ENCODE measurements at regions not wholly inside any gene's neighbourhood (a gene's known extent, or its start where the extent isn't known, plus 50 kb on each side); places are given as distances from the start of the nearest gene placed in this dataset.

DNA sequence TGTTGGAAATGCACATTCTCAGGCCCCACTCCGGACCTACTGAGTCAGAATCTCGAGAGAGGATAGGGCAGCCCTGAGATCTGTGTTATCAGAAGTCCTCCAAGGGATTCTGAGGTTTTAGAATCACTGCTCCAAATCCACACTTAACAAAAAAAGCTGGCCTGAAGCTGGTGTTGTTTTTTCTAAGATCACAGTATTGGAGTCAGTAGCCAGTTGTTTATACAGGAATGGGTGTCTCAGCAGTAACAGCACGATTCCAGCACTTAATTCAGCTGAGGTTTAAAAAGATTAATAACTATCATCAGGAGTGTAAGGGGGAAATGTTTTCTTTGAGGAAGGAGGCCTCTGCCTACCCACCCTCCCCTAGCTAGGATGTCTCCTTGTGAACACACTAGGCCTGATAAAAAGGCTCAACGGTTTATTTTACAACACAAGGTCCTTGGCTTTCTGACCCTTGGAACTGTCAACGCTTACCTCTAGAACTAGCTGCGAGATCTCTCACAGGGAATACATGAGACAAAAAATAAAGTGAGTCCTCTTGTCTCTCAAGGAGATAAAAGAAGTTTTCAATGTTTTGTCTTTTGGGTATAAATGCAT lies 505.4 kb downstream of the CD83 start:
- Mint-ChIP-seq H3K36me3 (ENCODE audit: low read depth) (peaks cover 4% of the 10 kb centered on the region; the same call in 2 of the 3 replicates), H3K27me3 (ENCODE audit: insufficient read depth, low read depth, poor library complexity) (peaks cover 20% of the 10 kb centered on the region), H3K4me3 (no peak overlapping the region), H3K9me3 (peaks cover 9% of the 10 kb centered on the region; the same call in 2 of the 3 replicates), H3K4me1 (peaks cover 28% of the 10 kb centered on the region), H3K27ac (no peak overlapping the region)
- no peak overlapping the region for H2AFZ ChIP-seq
- TF ChIP-seq STAT1 (IDR thresholded peaks at IDR 0.05; ENCODE audit: unreplicated experiment) (no peak), EZH2 (IDR thresholded peaks at IDR 0.05; ENCODE audit: low read depth, unreplicated experiment) (no peak), NANOG (IDR thresholded peaks at IDR 0.05; ENCODE audit: borderline replicate concordance) (no peak), JUNB (IDR thresholded peaks at IDR 0.05; ENCODE audit: unreplicated experiment) (no peak), POLR2AphosphoS5 (IDR thresholded peaks at IDR 0.05; ENCODE audit: low read depth) (no peak), ZNF114 (CRISPR knock-in tag; IDR thresholded peaks at IDR 0.05) (no peak), EZH2phosphoT487 (IDR thresholded peaks at IDR 0.05; ENCODE audit: unreplicated experiment) (no peak), CREB1 (CRISPR knock-in tag; IDR thresholded peaks at IDR 0.05; ENCODE audit: low read depth) (no peak), ZNF331 (CRISPR knock-in tag; IDR thresholded peaks at IDR 0.05; ENCODE audit: low read depth) (no peak)
- TF ChIP-seq, protein P1, sequence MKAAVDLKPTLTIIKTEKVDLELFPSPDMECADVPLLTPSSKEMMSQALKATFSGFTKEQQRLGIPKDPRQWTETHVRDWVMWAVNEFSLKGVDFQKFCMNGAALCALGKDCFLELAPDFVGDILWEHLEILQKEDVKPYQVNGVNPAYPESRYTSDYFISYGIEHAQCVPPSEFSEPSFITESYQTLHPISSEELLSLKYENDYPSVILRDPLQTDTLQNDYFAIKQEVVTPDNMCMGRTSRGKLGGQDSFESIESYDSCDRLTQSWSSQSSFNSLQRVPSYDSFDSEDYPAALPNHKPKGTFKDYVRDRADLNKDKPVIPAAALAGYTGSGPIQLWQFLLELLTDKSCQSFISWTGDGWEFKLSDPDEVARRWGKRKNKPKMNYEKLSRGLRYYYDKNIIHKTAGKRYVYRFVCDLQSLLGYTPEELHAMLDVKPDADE (IDR thresholded peaks at IDR 0.05) = no peak
- TF ChIP-seq, protein P2, sequence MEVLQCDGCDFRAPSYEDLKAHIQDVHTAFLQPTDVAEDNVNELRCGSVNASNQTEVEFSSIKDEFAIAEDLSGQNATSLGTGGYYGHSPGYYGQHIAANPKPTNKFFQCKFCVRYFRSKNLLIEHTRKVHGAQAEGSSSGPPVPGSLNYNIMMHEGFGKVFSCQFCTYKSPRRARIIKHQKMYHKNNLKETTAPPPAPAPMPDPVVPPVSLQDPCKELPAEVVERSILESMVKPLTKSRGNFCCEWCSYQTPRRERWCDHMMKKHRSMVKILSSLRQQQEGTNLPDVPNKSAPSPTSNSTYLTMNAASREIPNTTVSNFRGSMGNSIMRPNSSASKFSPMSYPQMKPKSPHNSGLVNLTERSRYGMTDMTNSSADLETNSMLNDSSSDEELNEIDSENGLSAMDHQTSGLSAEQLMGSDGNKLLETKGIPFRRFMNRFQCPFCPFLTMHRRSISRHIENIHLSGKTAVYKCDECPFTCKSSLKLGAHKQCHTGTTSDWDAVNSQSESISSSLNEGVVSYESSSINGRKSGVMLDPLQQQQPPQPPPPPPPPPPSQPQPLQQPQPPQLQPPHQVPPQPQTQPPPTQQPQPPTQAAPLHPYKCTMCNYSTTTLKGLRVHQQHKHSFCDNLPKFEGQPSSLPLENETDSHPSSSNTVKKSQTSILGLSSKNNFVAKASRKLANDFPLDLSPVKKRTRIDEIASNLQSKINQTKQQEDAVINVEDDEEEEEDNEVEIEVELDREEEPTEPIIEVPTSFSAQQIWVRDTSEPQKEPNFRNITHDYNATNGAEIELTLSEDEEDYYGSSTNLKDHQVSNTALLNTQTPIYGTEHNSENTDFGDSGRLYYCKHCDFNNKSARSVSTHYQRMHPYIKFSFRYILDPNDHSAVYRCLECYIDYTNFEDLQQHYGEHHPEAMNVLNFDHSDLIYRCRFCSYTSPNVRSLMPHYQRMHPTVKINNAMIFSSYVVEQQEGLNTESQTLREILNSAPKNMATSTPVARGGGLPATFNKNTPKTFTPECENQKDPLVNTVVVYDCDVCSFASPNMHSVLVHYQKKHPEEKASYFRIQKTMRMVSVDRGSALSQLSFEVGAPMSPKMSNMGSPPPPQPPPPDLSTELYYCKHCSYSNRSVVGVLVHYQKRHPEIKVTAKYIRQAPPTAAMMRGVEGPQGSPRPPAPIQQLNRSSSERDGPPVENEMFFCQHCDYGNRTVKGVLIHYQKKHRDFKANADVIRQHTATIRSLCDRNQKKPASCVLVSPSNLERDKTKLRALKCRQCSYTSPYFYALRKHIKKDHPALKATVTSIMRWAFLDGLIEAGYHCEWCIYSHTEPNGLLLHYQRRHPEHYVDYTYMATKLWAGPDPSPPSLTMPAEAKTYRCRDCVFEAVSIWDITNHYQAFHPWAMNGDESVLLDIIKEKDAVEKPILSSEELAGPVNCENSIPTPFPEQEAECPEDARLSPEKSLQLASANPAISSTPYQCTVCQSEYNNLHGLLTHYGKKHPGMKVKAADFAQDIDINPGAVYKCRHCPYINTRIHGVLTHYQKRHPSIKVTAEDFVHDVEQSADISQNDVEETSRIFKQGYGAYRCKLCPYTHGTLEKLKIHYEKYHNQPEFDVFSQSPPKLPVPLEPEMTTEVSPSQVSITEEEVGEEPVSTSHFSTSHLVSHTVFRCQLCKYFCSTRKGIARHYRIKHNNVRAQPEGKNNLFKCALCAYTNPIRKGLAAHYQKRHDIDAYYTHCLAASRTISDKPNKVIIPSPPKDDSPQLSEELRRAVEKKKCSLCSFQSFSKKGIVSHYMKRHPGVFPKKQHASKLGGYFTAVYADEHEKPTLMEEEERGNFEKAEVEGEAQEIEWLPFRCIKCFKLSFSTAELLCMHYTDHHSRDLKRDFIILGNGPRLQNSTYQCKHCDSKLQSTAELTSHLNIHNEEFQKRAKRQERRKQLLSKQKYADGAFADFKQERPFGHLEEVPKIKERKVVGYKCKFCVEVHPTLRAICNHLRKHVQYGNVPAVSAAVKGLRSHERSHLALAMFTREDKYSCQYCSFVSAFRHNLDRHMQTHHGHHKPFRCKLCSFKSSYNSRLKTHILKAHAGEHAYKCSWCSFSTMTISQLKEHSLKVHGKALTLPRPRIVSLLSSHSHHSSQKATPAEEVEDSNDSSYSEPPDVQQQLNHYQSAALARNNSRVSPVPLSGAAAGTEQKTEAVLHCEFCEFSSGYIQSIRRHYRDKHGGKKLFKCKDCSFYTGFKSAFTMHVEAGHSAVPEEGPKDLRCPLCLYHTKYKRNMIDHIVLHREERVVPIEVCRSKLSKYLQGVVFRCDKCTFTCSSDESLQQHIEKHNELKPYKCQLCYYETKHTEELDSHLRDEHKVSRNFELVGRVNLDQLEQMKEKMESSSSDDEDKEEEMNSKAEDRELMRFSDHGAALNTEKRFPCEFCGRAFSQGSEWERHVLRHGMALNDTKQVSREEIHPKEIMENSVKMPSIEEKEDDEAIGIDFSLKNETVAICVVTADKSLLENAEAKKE (CRISPR knock-in tag; IDR thresholded peaks at IDR 0.05) = no peak
- TF ChIP-seq, protein P3, sequence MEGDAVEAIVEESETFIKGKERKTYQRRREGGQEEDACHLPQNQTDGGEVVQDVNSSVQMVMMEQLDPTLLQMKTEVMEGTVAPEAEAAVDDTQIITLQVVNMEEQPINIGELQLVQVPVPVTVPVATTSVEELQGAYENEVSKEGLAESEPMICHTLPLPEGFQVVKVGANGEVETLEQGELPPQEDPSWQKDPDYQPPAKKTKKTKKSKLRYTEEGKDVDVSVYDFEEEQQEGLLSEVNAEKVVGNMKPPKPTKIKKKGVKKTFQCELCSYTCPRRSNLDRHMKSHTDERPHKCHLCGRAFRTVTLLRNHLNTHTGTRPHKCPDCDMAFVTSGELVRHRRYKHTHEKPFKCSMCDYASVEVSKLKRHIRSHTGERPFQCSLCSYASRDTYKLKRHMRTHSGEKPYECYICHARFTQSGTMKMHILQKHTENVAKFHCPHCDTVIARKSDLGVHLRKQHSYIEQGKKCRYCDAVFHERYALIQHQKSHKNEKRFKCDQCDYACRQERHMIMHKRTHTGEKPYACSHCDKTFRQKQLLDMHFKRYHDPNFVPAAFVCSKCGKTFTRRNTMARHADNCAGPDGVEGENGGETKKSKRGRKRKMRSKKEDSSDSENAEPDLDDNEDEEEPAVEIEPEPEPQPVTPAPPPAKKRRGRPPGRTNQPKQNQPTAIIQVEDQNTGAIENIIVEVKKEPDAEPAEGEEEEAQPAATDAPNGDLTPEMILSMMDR (conservative IDR thresholded peaks at IDR 0.05; ENCODE audit: low read depth in 2 of 2) = no peak
- TF ChIP-seq, protein P4, sequence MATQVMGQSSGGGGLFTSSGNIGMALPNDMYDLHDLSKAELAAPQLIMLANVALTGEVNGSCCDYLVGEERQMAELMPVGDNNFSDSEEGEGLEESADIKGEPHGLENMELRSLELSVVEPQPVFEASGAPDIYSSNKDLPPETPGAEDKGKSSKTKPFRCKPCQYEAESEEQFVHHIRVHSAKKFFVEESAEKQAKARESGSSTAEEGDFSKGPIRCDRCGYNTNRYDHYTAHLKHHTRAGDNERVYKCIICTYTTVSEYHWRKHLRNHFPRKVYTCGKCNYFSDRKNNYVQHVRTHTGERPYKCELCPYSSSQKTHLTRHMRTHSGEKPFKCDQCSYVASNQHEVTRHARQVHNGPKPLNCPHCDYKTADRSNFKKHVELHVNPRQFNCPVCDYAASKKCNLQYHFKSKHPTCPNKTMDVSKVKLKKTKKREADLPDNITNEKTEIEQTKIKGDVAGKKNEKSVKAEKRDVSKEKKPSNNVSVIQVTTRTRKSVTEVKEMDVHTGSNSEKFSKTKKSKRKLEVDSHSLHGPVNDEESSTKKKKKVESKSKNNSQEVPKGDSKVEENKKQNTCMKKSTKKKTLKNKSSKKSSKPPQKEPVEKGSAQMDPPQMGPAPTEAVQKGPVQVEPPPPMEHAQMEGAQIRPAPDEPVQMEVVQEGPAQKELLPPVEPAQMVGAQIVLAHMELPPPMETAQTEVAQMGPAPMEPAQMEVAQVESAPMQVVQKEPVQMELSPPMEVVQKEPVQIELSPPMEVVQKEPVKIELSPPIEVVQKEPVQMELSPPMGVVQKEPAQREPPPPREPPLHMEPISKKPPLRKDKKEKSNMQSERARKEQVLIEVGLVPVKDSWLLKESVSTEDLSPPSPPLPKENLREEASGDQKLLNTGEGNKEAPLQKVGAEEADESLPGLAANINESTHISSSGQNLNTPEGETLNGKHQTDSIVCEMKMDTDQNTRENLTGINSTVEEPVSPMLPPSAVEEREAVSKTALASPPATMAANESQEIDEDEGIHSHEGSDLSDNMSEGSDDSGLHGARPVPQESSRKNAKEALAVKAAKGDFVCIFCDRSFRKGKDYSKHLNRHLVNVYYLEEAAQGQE (IDR thresholded peaks at IDR 0.05; ENCODE audit: unreplicated experiment) = no peak
- H3K27me3 ChIP-seq (ENCODE audit: insufficient read depth) = no peaks in the 10 kb centered on the region
- no peaks in the 10 kb centered on the region for H3K36me3 ChIP-seq (ENCODE audit: insufficient read depth)
- no peak overlapping the region for H3K4me2 ChIP-seq
- no peak for DNase-seq (ENCODE audit: low spot score)
- H3F3A ChIP-seq (replicated peaks; ENCODE audit: low read depth) = no peaks in the 10 kb centered on the region; the same call in 1 of the 2 replicates
- H3K4me1 ChIP-seq (ENCODE audit: insufficient read depth) = peaks cover 25% of the 10 kb centered on the region
- no peak overlapping the region for H3K4me3 ChIP-seq
- H3K27ac ChIP-seq (ENCODE audit: low read depth) = no peak overlapping the region
- no peak for ATAC-seq
- peaks cover 2% of the 10 kb centered on the region; the same call in 1 of the 2 replicates for H3K9me2 ChIP-seq (ENCODE audit: insufficient read depth)
- H3K79me2 ChIP-seq (replicated peaks; ENCODE audit: insufficient read depth) = no peaks in the 10 kb centered on the region
- no peaks in the 10 kb centered on the region for H4K20me1 ChIP-seq (replicated peaks; ENCODE audit: insufficient read depth)
